A673 (cell line): ENCODE measurements at regions not wholly inside any gene's neighbourhood (a gene's known extent, or its start where the extent isn't known, plus 50 kb on each side); places are given as distances from the start of the nearest gene placed in this dataset.

Source experiments
- BruUV-seq: library from RNA; stranded (reverse); fragments of 400-500 nt; replicated peaks from 2 replicates; lab custom pipeline; 2021; lab: Mats Ljungman, UMichigan
- CTCF ChIA-PET: fragments of 300-600 bp; sonication (Branson Sonifier 250); formaldehyde crosslinking; loops from one replicate; lab custom pipeline; 2022; ENCODE audit warnings: antibody characterized with exemption; lab: Charles Lee
- POLR2A ChIA-PET: fragments of 300-600 bp; sonication (Branson Sonifier 250); formaldehyde crosslinking; loops from one replicate; lab custom pipeline; 2022; ENCODE audit warnings: antibody characterized with exemption; ENCODE audit not compliant: low non-redundant PET; lab: Charles Lee
- DNase-seq: peaks from one replicate; pipeline ENCODE4 v3.0.0-alpha.2; 2015; ENCODE audit warnings: low spot score
- H3K27ac ChIP-seq: fragments of 200-600 bp; sonication (generic); 2 replicates; pipeline ENCODE4 v1.5.1; 2016; ENCODE audit warnings: mixed run types, low read depth, mild to moderate bottlenecking, mixed read lengths, antibody characterized with exemption, low read length; ENCODE audit not compliant: poor library complexity, severe bottlenecking
- H3K27me3 ChIP-seq: fragments of 200-600 bp; sonication (generic); replicated peaks from 2 replicates; pipeline ENCODE4 v1.6.1; 2017; ENCODE audit warnings: mixed run types, low read depth, mild to moderate bottlenecking, mixed read lengths, antibody characterized with exemption, low read length; ENCODE audit not compliant: insufficient read depth, poor library complexity
- H3K36me3 ChIP-seq: fragments of 200-600 bp; sonication (generic); 2 replicates; pipeline ENCODE4 v1.6.1; 2016; ENCODE audit warnings: mixed run types, mild to moderate bottlenecking, mixed read lengths, antibody characterized with exemption, low read length; ENCODE audit not compliant: insufficient read depth, poor library complexity, severe bottlenecking
- H3K4me1 ChIP-seq: fragments of 200-600 bp; sonication (generic); 2 replicates; pipeline ENCODE4 v1.6.1; 2017; ENCODE audit warnings: mixed run types, mild to moderate bottlenecking, mixed read lengths, antibody characterized with exemption, low read length; ENCODE audit not compliant: insufficient read depth, poor library complexity, severe bottlenecking
- H3K4me3 ChIP-seq: fragments of 200-600 bp; sonication (generic); 2 replicates; pipeline ENCODE4 v1.5.1; 2016; ENCODE audit warnings: low read depth, mixed run types, mild to moderate bottlenecking, mixed read lengths, low read length; ENCODE audit not compliant: poor library complexity, severe bottlenecking
- H3K9me3 ChIP-seq: fragments of 200-600 bp; sonication (generic); 2 replicates; pipeline ENCODE4 v1.6.1; 2016; ENCODE audit warnings: mixed run types, low read depth, mild to moderate bottlenecking, mixed read lengths, antibody characterized with exemption, low read length; ENCODE audit not compliant: poor library complexity, severe bottlenecking
- CTCF ChIP-seq: fragments of 300-800, 200-600 bp; sonication (generic); conservative IDR thresholded peaks from 2 replicates; pipeline ENCODE4 v1.5.1; 2017; ENCODE audit warnings: low read depth, mild to moderate bottlenecking, antibody characterized with exemption, low read length, moderate library complexity, mixed read lengths
- EZH2 ChIP-seq: fragments of 200-600 bp; sonication (generic); IDR thresholded peaks from 2 replicates; pipeline ENCODE4 v1.6.1; 2017; ENCODE audit warnings: borderline replicate concordance, low read depth, mild to moderate bottlenecking, mixed read lengths, antibody characterized with exemption, low read length; ENCODE audit not compliant: poor library complexity, severe bottlenecking
- intact Hi-C: fragments of 100-400 bp; cut with micrococcal nuclease; formaldehyde crosslinking; loops from one replicate; pipeline ENCODE4 v1.10.0; 2022; ENCODE audit not compliant: unreplicated experiment

GRCh38 chr5:19031491-19031890 is 956.5 kb downstream of the CDH18 start:
- no TSS peak for BruUV-seq
- CTCF ChIA-PET: no interaction called here

DNA sequence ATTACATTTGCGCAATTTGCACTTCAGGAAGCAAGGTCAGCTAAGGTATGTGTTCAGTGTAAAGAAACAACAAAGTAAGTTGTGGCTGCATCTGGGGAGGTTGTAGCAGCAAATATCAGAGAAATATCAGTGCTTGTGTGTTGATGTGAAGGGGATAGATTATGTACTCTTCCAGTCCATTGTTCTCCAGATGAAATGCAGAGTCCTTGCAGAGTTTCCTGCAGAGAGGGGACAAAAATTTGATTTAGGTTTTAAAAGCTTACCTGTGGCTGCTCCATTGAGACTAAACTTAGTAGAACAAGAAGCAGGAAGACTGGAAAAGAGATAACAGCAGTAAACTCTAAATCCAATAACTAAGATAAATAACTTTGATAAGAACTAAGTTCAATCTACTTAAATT is 952.2 kb downstream of the CDH18 start:
- H3K9me3 ChIP-seq: no peaks in the 10 kb centered on the region
- no peak overlapping the region for H3K27ac ChIP-seq
- no peak overlapping the region for H3K4me3 ChIP-seq
- DNase-seq: no peak
- ChIA-PET CTCF (no interaction called here), POLR2A (no interaction called here)
- no peak for TF ChIP-seq CTCF
- no peak for TF ChIP-seq EZH2
- no TSS peak for BruUV-seq
- H3K4me1 ChIP-seq: no peaks in the 10 kb centered on the region
- H3K36me3 ChIP-seq: no peaks in the 10 kb centered on the region
- intact Hi-C loops: no loop called here
- H3K27me3 ChIP-seq: no peaks in the 10 kb centered on the region

More at GRCh38 chr5:19031491-19031890, 956.5 kb downstream of the CDH18 start:
- Histone ChIP-seq H3K4me1 (no peaks in the 10 kb centered on the region), H3K36me3 (no peaks in the 10 kb centered on the region), H3K4me3 (no peak overlapping the region), H3K9me3 (no peaks in the 10 kb centered on the region), H3K27ac (no peak overlapping the region), H3K27me3 (no peaks in the 10 kb centered on the region)
- POLR2A ChIA-PET: no interaction called here
- TF ChIP-seq EZH2 (no peak), CTCF (no peak)
- intact Hi-C loops: no loop called here
- DNase-seq: no peak

DNA sequence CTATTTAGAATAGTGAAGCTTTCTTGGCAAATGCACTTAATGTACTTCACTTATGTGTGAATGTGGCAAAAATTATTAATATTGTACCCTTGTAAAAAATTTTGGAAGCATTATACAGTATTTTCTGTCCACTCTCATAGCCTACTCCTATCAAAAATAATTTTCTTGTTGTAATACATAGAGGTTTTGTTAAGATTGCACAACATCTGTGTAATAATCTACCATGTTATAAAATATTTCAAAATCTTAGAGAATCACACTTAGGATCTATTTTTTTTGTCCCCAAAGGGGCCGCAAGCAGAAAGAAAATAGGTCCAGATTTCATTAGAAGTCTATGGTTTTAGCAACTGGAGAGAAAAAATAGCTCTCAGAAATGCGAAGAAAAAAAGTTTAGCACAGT is 945.9 kb downstream of the CDH18 start:
- H3K27me3 ChIP-seq: no peaks in the 10 kb centered on the region
- DNase-seq: no peak
- intact Hi-C loops: no loop called here
- BruUV-seq: no TSS peak
- CTCF ChIA-PET: no interaction called here
- TF ChIP-seq CTCF (no peak), EZH2 (no peak)
- H3K4me1 ChIP-seq: no peaks in the 10 kb centered on the region
- no peaks in the 10 kb centered on the region for H3K9me3 ChIP-seq
- no peak overlapping the region for H3K4me3 ChIP-seq
- no peaks in the 10 kb centered on the region for H3K36me3 ChIP-seq
- H3K27ac ChIP-seq: no peak overlapping the region
- POLR2A ChIA-PET: no interaction called here
